ENCODE measurements at regions not wholly inside any gene's neighbourhood (a gene's known extent, or its start where the extent isn't known, plus 50 kb on each side); places are given as distances from the start of the nearest gene placed in this dataset.

DNA sequence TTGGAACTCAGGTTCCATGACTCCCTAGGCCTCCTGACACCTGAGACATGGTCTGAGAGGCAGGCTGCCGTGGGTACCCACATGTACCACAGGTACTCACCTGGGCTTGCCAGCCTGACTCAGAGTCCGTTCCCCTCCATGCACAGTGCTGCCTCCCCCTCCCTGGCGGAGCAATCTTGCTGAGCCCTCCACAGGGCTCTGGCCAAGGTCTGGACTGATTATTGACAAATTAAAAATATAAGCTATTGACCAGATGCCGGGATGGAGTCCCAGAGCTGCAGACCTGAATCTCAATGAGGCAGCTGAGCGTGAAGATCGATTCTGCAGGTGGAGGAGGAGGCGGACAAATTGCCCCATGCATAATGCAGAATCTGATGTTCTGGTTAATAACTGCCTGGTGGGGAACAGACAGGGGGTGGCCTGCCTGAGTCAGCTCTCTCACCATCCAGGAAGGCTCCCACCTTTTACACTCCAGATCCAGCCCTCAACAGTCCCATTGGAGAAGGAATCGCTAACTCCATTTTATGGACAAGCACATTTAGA is 422.7 kb downstream of the MIAT start:
- Histone ChIP-seq H3K27ac (no peak overlapping the region), H3K4me3 (no peak overlapping the region), H3K36me3 (no peaks in the 10 kb centered on the region), H3K27me3 (no peaks in the 10 kb centered on the region), H3K9me3 (no peaks in the 10 kb centered on the region), H3K4me1 (no peaks in the 10 kb centered on the region)
- DNase-seq = no peak
- TF ChIP-seq POLR2A (IDR thresholded peaks at IDR 0.05) = no peak
- TF ChIP-seq, protein P1, sequence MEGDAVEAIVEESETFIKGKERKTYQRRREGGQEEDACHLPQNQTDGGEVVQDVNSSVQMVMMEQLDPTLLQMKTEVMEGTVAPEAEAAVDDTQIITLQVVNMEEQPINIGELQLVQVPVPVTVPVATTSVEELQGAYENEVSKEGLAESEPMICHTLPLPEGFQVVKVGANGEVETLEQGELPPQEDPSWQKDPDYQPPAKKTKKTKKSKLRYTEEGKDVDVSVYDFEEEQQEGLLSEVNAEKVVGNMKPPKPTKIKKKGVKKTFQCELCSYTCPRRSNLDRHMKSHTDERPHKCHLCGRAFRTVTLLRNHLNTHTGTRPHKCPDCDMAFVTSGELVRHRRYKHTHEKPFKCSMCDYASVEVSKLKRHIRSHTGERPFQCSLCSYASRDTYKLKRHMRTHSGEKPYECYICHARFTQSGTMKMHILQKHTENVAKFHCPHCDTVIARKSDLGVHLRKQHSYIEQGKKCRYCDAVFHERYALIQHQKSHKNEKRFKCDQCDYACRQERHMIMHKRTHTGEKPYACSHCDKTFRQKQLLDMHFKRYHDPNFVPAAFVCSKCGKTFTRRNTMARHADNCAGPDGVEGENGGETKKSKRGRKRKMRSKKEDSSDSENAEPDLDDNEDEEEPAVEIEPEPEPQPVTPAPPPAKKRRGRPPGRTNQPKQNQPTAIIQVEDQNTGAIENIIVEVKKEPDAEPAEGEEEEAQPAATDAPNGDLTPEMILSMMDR (IDR thresholded peaks at IDR 0.05) = no peak

DNA sequence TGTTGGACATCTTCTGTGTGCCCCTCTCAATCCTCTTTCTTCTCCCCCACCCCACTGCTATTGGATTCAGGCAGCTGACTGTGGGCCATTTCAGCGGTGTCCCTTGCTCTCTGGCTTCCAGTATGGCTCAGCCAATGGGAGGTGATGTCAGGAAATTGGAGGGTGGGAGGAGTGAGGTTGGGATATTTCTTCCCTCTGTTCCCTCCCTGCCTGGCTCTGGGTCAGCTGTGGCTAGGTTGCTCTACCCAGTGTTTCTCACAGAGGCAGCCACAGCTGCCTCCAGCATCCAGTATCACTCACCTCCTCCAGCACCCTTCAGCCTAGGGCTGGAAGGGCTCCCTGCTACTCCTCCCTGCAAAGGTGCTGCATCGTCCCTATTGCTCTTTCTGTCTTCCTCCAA is 423.5 kb downstream of the MIAT start:
- TF ChIP-seq, protein P1 (IDR thresholded peaks at IDR 0.05) = no peak
- TF ChIP-seq POLR2A (IDR thresholded peaks at IDR 0.05) = no peak
- H3K36me3 ChIP-seq = no peaks in the 10 kb centered on the region

GRCh38 chr22:27083610-27084009 is 426.2 kb downstream of the MIAT start:
- TF ChIP-seq POLR2A (IDR thresholded peaks at IDR 0.05) = no peak
- no peak for DNase-seq
- no peaks in the 10 kb centered on the region for H3K27me3 ChIP-seq
- peaks cover 0 to 6% (median 0%) of the 10 kb centered on the region in 4 donors for H3K9me3 ChIP-seq
- no peak overlapping the region for H3K27ac ChIP-seq
- H3K4me3 ChIP-seq = no peak overlapping the region
- no peaks in the 10 kb centered on the region for H3K36me3 ChIP-seq
- no peaks in the 10 kb centered on the region for H3K4me1 ChIP-seq

More for the DNA sequence above, 423.5 kb downstream of the MIAT start:
- no peak overlapping the region for H3K27ac ChIP-seq
- no peaks in the 10 kb centered on the region for H3K27me3 ChIP-seq
- no peak overlapping the region for H3K4me3 ChIP-seq
- DNase-seq = no peak
- H3K4me1 ChIP-seq = no peaks in the 10 kb centered on the region
- no peaks in the 10 kb centered on the region for H3K9me3 ChIP-seq

DNA sequence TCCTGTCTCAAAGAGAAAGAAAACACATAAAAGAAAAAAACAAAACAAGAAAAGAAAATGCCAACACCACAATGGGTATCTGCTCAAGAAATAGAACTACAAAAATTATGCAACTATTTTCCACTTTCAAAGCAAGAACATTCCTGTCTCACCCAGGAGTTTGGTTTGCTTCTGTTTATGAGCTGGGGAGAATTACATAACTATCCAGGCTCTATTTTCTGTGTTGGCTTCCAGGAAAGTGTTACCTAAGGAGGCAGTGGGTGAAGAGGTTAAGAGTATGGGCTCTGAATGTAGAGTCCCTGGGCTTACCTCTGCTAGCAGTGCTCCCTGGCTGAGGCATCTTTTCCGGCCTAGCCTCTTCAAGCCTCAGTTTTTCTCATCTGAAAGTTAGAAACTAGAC is 426.7 kb downstream of the MIAT start:
- Histone ChIP-seq H3K27ac (no peak overlapping the region), H3K9me3 (peaks cover 0 to 9% (median 0%) of the 10 kb centered on the region in 4 donors), H3K36me3 (no peaks in the 10 kb centered on the region), H3K4me1 (no peaks in the 10 kb centered on the region), H3K4me3 (no peak overlapping the region), H3K27me3 (no peaks in the 10 kb centered on the region)
- no peak for DNase-seq
- TF ChIP-seq POLR2A (IDR thresholded peaks at IDR 0.05) = no peak
- TF ChIP-seq, protein P1 (IDR thresholded peaks at IDR 0.05) = no peak

DNA sequence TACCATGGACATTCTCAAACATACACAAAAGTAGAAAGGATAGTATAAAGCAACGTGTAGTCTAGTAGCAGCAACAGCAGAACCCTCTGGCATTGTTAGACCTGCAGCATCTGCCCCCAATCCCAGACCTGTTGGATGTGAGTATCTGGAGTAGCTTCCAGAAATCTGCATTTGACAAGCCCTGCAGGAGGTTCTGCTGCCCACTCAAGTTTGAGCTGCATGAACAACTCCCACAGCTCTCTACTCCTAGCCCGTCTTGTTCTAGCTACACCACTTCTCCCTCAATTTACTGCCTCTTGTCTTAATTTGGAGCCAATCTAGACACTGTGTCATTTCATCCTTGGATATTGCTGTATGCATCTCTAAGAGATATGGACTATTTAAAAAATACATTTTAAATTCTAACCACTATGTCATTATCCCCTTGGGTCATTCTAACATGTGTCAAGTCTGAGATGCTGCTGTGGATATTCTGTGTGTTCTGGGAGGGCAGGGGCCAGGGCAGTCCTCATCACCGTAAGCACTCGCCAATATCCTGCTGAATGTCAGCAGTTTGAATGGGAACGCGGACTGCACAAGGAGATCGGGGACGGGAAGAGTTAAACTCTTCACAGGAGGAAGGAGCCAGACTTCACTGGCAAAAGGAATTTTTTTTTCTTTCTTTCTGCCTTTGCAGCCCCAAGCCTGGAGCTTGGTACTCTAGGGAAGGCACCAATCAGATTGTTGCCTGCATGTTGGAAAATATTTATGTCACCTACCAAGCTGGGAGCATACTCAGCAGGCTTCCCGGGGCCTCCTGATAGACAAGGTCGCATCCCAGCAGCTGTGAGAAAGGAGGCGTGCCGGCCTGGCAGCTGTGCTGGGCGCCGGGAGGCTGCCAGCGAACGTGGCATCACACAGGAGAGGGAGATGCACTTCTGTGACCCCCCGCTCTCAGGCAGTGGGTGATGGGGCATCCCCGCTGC is 429.0 kb downstream of the MIAT start:
- no peak overlapping the region for H3K4me3 ChIP-seq
- no peaks in the 10 kb centered on the region for H3K27me3 ChIP-seq
- TF ChIP-seq POLR2A (IDR thresholded peaks at IDR 0.05) = no peak
- TF ChIP-seq, protein P1 (IDR thresholded peaks at IDR 0.05) = no peak
- no peaks in the 10 kb centered on the region for H3K36me3 ChIP-seq
- H3K9me3 ChIP-seq = peaks cover 0 to 9% (median 0%) of the 10 kb centered on the region in 4 donors
- no peak for DNase-seq
- H3K27ac ChIP-seq = no peak overlapping the region
- no peaks in the 10 kb centered on the region for H3K4me1 ChIP-seq

- no peaks in the 10 kb centered on the region for H3K36me3 ChIP-seq
- H3K4me1 ChIP-seq = no peaks in the 10 kb centered on the region
- TF ChIP-seq, protein P1 (IDR thresholded peaks at IDR 0.05) = no peak
- H3K27ac ChIP-seq = no peak overlapping the region
- no peak overlapping the region for H3K4me3 ChIP-seq
- no peaks in the 10 kb centered on the region for H3K27me3 ChIP-seq
- no peak for DNase-seq
- H3K9me3 ChIP-seq = peaks cover 0 to 9% (median 0%) of the 10 kb centered on the region in 4 donors
Measured at GRCh38 chr22:27087051-27087450, 429.7 kb downstream of the MIAT start.

All from Peyer's patch (tissue), 4 donors.